HG02852 (cell line): ENCODE measurements at regions not wholly inside any gene's neighbourhood (a gene's known extent, or its start where the extent isn't known, plus 50 kb on each side); places are given as distances from the start of the nearest gene placed in this dataset.
"Not testable (repeated sequence)": the region's sequence is repeated elsewhere in the genome, so short reads cannot be mapped to it uniquely, and the experiment has no call there.

Experiments
- ATAC-seq: cut with Tn5 transposase; IDR thresholded peaks from one replicate; pipeline ENCODE4 v1.9.1; 2021; ENCODE audit warnings: mild to moderate bottlenecking, moderate library complexity; ENCODE audit not compliant: unreplicated experiment

DNA sequence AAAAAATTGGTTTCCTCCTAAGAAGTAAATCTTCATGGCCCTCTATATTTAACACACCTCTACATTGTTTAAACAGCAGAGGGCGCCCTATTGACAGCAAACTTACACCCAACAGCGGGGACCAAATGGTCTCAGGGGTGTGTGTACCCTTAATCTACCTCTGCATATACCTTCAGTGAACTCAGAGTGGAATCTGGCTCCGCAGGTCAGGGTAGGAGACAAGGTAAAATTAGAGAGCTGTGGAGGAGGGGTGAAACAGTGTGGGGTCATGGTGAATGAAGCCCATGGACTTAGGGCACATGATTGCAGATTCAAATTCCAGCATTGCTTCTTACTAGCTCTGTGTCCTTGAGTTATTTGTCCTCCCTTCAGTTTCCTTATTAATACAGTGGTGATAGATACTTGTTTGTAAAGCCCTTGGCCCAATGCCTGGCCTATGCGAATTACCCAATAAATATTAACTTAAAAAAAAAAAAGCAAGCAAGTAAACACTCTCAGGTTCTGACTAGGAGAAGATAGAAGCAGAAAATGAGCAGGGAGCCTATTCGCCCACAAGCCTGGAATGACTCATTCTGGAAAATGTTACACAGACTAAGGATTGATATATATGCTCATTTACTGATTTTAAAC is 122.9 kb downstream of the CAVIN4 start:
- ATAC-seq = peak; percentile 57

DNA sequence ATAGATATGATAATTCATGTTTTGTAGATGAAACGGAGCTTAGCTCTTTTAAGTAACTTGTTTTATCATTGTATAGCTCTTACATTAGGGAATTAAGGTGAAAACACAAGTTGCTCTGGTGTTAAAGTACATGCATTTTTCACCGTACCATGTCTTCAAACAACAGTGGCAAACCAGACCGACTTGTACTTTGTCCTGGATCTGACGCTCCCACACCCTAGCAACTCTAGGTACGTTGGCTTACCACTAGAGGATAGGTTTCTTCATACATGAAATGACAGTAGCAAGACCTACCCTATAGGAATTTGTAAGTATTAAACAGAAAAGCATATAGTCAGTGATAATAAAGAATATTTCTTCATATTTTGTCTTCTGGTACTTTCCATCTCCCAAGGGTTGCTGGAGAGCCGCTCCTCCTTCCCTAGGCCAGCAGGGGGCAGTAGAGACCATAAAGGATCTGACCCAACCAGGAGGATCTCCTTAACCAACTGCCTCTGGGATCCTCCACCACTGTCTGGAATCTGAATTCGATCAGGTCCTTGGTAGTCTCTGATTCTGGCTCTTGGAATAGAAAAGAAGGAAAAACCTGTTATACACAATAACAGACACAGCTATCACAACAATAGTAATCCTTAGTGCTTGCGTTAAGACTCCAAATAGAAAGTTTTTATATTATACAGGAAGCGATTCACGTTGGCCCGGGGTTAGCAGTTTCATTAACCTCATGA is 136.7 kb downstream of the CAVIN4 start:
- peak; percentile 79 for ATAC-seq

DNA sequence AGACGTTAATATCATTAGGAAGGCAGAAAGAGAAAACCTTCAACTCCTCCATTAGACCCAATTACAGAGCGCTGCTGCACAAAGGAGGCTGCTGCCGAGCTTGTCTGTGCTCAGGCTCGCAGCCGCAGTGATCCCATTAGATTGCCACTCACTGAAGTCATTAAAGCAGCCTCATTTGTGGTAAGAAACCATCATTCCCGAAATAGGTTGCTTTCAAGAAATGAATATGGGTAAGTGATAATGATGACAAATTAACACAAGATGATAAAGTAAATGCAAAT is 137.2 kb downstream of the CAVIN4 start:
- no peak for ATAC-seq

DNA sequence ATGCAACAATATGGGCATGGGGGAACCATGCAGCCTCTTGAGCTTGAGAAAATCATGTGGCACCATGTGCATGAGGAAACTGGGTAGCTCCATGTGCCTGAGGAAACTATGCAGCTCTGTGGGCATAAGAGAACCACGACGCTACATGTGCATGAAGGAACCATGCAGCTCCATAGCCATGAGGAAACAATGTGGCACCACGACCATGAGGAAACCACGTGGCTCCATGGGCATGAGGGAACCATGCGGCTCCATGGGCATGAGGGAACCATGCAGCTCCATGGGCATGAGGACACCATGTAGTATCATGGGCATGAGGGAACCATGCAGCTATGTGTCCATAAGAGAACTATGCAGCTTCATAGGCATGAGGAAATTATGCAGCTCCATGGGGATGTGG is 140.8 kb downstream of the CAVIN4 start:
- ATAC-seq = no peak

DNA sequence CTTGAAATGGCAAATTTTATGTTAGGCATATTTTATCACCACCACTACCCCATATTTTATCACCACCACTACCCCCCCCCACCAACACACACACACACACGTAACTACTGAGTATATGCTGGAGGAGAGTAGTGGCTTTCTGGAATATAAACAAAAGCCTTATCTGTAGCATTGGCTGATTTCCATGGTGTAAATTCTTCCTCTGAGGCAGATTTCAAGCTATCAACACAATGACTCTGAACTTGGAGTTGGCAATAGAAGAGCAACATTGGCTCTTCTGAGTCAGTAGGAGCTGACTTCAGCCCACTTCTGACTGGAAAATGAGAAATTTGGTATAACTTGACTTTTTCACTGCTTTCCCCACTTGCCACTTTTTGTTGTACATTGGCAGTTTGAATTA is 143.0 kb downstream of the CAVIN4 start:
- no peak for ATAC-seq

DNA sequence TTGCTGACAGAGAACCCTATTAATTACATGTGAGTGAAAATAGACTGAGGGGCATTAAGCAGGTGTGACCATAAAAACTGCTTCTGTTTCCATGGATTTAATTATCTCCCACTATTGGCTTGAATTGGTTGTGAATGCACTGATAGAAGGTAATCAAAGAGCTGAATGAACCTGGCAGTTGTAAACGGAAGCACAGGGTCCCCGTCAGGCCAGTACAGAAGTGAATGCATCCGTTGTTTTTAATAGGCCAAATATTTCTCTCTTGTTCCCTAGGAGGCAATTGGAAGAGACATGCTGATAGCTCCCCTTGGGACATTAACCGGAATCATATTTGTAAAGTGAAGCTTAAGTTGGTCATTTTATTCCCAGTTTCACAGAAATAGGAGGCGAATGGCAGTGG is 147.0 kb downstream of the CAVIN4 start:
- no peak for ATAC-seq

DNA sequence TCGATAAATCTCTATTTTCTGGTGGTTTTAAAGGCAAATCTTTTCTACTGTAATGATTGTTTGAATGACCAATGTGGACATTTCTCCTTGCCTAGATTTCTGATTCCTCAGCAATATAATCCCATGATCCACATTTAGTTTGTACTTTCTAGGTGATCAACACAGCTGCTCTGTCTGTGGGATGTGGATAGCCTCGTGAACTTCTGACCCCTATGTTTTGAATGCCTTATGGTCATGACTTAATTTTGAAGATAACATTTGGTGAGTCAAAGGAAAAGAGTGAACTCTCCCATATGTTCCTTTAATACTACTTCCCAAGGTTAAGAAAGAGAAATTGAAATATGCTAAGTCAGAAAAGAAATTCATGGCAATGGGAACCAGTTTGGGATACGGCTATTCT is 147.5 kb downstream of the CAVIN4 start:
- ATAC-seq = no peak

DNA sequence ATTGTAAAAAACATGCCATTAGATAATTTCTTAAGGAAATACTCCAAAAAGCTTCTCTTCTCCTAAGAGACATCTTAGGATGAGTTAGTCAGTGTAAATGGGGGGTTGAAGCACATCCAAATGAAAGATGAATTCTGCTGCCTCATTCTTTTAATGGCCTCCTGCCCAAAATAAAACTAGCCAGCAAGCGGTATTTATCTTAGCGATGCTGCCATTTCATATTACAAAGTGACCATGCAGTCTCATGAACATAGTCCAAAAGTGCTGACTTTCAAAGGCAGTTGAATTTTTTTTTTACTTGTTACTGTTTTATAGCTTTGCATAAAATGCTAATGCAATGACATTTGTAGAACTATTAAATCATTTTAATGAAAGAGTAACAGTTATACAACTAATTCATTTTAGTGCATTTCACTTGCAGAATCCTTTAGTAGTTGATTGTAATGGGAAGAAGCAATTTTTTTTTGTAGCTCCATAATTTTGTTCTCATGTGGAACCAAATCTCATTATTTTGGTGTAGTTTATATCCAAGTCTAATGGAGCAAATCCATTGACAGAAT is 151.5 kb downstream of the CAVIN4 start:
- ATAC-seq = no peak

DNA sequence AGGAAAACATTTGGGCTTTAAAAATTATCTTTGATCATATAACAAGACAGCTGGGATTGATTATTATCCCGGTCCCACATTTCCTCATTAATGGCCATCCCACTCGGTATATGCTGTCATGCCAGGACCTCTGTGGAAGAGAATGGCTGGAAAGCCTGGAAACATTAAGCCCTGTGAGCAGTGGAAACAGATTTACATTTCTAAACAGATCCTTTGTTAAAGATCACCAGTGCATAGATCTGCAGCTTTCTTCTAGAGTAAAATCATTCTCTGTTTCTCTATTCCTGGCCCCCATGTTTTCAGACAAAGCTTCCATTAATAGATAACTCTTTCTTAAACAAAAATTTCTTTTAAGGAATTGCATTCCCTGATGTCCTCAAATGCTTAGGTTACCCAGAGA is 152.2 kb downstream of the CAVIN4 start:
- no peak for ATAC-seq

DNA sequence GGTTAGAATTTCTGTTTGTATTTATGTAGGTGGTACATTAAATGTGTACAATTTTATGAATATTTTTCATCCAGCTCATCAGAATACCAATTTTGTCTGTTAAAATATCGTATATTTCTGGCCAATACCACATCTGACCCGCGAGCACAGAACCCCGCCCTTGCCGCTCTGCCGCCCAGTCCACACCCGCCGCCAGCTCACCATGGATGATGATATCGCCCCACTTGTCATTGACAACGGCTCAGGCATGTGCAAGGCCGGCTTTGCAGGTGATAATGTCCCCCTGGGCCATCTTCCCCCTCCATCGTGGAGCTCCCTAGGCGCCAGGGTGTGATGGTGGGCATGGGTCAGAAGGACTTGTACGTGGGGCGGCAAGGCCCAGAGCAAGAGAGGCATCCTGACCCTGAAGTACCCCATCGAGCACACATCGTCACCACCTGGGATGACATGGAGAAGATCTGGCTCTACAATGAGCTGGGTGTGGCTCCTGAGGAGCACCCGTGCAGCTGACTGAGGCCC is 153.2 kb downstream of the CAVIN4 start:
- no peak for ATAC-seq

DNA sequence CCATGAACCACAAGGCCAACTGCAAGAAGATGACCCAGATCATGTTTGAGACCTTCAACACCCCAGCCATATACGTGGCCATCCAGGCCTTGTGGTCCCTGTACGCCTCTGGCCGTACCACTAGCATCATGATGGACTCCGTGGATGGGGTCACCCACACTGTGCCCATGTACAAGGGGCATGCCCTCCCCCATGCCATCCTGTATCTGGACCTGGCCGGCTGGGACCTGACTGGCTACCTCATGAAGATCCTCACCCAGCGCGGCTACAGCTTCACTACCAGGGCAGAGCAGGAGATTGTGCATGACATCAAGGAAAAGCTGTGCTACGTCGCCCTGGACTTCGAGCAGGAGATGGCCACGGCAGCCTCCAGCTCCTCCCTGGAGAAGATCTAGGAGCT is 153.7 kb downstream of the CAVIN4 start:
- ATAC-seq = no peak

DNA sequence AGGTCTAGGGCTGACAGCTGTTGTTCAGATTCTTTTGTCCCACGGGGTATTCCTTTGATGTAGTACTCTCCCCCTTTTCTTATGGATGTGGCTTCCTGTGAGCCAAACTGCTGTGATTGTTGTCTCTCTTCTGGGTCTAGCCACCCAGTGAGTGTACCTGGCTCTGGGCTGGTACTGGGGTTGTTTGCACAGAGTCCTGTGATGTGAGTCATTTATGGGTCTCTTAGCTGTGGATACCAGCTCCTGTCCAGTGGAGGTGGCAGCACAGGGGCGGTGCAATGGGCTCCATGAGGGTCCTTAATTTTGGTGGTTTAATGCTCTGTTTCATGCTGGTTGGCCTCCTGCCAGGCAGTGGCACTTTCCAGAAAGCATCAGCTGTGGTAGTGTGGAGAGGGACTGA is 161.3 kb downstream of the CAVIN4 start:
- no peak for ATAC-seq

DNA sequence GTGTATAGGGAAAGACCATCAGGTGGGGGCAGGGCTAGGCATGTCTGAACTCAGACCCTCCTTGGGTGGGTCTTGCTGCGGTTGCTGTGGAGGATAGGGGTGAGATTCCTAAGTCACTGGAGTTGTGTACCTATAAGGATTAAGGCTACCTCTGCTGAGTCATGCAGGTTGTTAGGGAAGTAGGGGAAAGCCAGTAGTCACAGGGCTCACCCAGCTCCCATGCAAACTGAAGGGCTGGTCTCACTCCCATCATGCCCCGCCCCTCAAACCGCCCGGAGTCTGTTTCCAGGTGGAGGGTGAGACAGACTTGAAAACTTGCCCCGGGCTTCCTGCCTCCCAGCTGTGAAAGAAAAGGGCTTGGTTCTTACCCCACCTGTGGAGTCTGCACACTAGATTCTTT is 161.8 kb downstream of the CAVIN4 start:
- no peak for ATAC-seq

DNA sequence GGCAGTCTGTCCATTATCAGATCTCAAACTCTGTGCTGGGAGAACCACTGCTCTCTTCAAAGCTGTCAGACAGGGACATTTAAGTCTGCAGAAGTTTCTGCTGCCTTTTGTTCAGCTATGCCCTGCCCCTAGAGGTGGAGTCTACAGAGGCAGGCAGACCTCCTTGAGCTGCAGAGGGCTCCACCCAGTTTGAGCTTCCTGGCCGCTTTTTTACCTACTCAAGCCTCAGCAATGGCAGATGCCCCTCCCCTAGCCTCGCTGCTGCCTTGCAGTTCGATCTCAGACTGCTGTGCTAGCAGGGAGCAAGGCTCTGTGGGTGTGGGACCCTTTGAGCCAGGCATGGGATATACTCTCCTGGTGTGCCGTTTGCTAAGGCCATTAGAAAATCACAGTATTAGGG is 171.1 kb downstream of the CAVIN4 start:
- not testable (repeated sequence) for ATAC-seq

DNA sequence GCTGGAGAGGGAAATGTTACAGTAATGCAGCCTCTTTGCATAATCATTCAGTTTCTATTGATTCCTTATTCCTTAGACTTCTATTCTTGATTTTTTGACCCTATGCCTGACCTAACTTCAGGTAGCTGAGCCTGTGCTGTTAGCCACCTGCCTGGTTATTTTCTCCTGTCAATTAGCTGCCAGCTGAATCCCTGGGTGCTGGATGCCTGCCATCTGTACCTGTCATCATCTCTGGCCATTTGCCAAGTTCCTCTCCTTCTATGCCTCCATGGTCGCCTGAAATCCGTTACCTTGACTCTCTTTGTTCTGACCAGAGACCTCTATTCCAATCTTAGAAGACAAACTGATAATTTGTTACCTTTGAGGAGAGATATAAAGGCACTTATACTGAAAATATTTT is 178.3 kb downstream of the CAVIN4 start:
- no peak for ATAC-seq

DNA sequence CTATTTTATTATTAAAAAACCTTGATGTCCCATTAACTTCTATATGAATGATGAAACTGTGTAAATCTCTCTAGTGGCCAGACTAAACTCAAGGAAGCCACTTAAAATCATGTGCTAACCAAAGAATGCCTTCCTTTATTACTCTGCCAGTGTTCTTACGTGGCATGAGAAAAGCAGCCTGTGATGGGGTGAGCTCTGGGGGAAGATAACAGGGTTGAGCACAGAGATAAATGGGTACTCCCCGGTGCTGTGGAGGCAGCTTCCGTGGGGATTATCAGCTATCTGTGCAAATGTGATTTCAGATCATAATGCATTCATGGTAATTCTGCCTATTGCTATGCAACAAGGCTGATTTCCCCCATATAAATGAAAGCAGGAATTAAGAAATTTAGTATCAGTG is 181.3 kb downstream of the CAVIN4 start:
- no peak for ATAC-seq

DNA sequence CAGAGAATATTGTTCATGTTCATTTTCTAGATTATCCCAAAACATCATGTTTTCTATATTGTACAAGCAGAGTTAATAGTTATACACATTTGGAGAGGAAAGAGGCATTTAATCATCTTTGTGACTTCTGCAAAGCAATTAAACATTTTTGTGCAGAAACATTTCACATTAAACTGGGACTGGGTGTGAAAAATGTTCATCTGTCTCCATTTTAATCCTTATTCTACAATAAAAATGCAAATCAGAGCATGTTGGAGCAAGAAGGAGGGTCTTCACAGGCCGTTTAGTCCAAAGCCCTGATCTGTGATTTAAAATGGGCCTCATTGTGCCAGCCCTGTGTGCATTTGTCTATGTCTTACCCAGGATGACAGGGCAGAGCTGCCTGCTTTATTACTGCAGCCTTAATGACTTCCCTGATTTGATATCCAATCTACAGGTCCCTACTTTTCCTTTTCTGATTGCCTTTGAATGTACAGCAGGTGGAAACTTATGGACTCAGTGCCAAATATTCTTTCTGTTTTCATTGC is 183.5 kb downstream of the CAVIN4 start:
- ATAC-seq = no peak

DNA sequence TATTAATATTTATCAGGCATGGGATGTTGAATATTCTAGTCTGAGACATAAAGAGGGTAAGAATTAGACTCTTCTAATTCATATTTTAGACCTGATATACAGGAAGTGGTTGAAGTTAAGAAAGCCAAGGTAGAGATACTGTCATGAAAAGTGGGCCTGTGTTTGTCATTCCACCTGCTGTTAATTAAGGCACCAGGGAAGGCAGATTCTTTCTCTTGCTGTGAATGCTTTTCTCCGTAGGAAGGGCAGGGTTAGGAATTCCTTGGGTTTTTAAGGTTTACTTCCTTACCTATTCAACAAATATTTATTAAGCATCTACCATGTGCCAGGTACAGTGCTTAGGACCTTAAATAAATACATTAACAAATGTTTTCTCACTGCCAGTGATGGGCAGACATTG is 196.4 kb downstream of the CAVIN4 start:
- no peak for ATAC-seq

DNA sequence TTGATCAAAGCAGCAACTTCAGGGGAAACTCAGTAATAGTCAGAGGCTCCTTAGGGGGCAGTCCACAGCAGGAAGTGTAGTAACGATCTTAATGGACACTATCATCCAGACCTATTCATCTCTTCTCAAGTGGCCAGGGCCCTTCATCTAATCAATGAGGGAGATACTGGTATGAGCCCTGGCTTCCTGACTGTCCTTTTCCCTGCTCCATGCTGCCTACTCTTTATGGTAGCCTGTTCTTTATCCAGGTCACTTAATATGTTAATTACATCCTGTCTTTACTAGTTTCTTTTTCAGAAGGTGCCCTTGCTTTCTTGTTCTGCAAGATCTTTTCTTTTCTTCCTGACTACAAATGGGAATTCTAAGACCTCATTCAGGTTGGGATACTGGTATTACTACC is 197.1 kb downstream of the CAVIN4 start:
- ATAC-seq = no peak

DNA sequence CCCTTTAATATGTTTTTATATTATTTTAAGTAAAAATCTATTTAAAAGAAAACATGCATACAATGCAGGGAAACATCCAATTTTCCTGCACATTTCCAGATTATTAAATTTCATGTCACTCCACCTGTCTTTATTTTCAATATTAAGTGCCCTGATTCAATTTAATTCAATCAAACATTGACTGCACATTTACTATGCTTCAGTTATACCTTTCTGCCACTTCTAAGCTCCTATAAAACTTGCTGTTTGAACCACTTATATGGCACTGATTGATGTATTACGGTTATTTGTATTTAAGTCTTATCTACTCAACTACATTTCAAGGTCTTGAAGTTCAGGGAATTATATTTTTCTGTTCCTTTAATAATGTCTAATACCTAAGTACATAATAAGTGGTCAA is 198.0 kb downstream of the CAVIN4 start:
- ATAC-seq = no peak

DNA sequence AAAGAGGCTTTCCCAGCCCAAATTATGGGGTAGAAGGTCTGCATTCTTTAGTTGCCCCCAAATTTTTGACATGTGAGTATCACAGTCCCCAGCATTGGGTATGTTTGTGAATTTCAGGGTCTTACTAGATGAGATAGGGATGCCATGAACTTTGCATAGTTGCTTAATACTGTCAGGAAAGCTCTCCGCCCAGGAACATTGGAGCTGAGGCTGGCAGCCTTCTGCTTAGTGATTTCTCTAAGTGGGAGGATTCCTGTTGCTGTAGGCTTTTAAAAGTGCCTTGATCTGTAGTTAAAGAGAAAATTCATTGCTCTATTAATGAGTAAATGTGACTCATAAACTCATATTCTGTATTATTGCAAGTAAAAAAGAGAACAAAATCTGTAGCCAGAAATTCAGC is 206.9 kb downstream of the CAVIN4 start:
- ATAC-seq = no peak

DNA sequence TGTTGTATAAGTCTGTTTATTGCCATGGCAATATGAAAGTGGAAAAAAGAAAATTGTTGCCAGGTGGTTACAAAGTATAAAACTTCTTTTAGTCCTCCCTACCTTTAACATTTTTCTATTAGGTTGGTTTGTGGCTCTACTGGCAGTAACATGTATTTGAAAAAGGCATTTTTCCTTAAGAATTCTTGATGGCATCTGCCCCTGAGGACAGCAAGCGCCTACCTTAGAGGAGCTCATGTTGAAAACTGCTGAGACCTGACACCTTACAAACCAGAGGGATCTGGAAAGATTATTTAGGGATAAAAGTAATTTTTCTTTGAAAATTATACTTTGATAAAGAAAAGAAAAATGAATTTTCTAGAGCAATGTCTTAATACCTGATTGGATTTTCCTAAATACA is 208.1 kb downstream of the CAVIN4 start:
- ATAC-seq = no peak
